Spleen (tissue), 7 donors: ENCODE measurements at regions not wholly inside any gene's neighbourhood (a gene's known extent, or its start where the extent isn't known, plus 50 kb on each side); places are given as distances from the start of the nearest gene placed in this dataset.

Experiments
- POLR2A ChIP-seq, 3 donors: fragments of 450-650 bp; IDR thresholded peaks; one replicate each; pipeline ENCODE4 v1.5.1; 2017; ENCODE audit warnings: antibody characterized with exemption in 3 of 3, mild to moderate bottlenecking in 1 of 3
- TF ChIP-seq, protein P1 (sequence below), 11 experiments: fragments of 200-600 bp in 7 of 11; fragments of 450-650 bp in 4 of 11; sonication (generic) in 4 of 11; IDR thresholded peaks in 8 of 11; conservative IDR thresholded peaks in 3 of 11; 1 replicate in 7 of 11; 2 replicates in 4 of 11; pipeline versions ENCODE4 v1.4.0 to v1.8.0; 2016 to 2021; ENCODE audit warnings: antibody characterized with exemption in 11 of 11, inconsistent platforms in 4 of 11, mild to moderate bottlenecking in 1 of 11
- donor health status: DM: no; HTN: no; CAD: no; lungs with moderate emphysema.
- donor health status: DM: no; HTN: no; CAD: no.
- donor health status: DM: no; HTN: no; CAD: no.

DNA sequence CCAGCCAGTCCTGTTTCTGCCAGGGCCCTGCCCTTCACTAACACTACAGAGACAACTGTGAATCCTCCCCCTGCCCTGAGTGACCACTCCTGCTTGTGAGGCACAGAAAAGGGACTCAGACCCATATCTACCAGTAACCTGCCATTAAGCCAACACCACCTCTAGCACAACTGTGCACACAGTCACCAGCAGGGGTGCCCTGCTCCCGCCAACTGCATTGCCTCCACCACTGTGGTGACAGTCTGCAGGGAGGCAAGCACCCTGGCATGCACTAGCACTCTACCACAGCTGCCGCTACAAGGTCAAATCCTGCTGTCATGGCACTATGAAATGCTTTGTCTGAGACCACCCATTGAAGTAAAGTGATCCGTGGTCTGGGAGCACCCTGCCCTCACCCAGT is 1028.5 kb upstream of the CDH9 start:
- TF ChIP-seq, protein P1, sequence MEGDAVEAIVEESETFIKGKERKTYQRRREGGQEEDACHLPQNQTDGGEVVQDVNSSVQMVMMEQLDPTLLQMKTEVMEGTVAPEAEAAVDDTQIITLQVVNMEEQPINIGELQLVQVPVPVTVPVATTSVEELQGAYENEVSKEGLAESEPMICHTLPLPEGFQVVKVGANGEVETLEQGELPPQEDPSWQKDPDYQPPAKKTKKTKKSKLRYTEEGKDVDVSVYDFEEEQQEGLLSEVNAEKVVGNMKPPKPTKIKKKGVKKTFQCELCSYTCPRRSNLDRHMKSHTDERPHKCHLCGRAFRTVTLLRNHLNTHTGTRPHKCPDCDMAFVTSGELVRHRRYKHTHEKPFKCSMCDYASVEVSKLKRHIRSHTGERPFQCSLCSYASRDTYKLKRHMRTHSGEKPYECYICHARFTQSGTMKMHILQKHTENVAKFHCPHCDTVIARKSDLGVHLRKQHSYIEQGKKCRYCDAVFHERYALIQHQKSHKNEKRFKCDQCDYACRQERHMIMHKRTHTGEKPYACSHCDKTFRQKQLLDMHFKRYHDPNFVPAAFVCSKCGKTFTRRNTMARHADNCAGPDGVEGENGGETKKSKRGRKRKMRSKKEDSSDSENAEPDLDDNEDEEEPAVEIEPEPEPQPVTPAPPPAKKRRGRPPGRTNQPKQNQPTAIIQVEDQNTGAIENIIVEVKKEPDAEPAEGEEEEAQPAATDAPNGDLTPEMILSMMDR (IDR thresholded peaks at IDR 0.05 in 8 of 11, conservative IDR thresholded peaks at IDR 0.05 in 3 of 11): no peak
- TF ChIP-seq POLR2A (IDR thresholded peaks at IDR 0.05): no peak
